ENCODE measurements at regions not wholly inside any gene's neighbourhood (a gene's known extent, or its start where the extent isn't known, plus 50 kb on each side); places are given as distances from the start of the nearest gene placed in this dataset.
"Not testable (repeated sequence)": the region's sequence is repeated elsewhere in the genome, so short reads cannot be mapped to it uniquely, and the experiment has no call there.

DNA sequence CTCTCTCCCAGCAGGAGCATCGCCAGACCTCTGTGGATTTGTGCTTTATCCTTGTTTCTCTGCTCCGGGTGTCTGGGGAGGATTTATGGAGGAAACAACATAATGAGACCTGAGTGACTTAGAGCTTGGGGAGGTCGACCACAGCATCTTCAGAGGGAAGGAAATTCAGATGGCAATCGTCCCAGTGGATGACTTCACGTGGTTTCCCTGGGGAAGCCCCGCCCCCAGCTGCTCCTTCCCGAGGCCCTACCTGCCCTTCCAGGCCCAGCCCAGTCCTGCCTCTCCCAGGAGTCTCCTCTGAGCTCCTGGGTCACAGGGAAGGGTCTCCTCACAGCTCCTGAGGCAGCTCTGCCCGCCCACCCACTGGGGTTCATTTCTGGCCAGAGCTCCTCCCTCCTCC lies 430.3 kb upstream of the SULF2 start:
- Mint-ChIP-seq H3K36me3 (ENCODE audit: insufficient read depth) (no peaks in the 10 kb centered on the region), H3K4me3 (no peak overlapping the region), H3K4me1 (ENCODE audit: low read depth) (no peaks in the 10 kb centered on the region), H3K9me3 (no peaks in the 10 kb centered on the region), H3K27me3 (ENCODE audit: low read depth) (peaks cover 4% of the 10 kb centered on the region)
- no peak for ATAC-seq
- DNase-seq = no peak

DNA sequence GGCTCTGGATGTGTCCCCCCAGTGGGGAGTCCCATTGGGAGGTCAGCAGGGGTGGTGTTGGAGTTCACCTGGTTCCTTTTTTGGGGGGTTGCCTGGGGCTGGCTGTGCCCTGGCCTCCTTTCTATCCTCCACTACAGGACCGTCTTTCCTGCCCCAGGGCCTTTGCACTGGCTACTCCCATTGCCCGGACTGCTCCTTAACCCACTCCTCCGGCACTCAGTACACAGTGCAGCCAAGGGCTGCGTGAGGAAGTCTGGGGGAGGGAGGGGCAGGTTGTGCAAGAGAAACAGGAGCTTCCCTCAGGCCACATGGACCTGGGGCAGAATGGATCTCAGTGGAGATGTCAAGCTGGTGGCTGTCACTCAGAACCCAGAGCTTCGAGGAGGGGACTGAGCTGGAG lies 429.3 kb upstream of the SULF2 start:
- Mint-ChIP-seq H3K4me3 (no peak overlapping the region), H3K27me3 (ENCODE audit: low read depth) (peaks cover 4% of the 10 kb centered on the region), H3K9me3 (no peaks in the 10 kb centered on the region), H3K4me1 (ENCODE audit: low read depth) (no peaks in the 10 kb centered on the region), H3K36me3 (ENCODE audit: insufficient read depth) (no peaks in the 10 kb centered on the region)
- DNase-seq (no peak), ATAC-seq (no peak)

DNA sequence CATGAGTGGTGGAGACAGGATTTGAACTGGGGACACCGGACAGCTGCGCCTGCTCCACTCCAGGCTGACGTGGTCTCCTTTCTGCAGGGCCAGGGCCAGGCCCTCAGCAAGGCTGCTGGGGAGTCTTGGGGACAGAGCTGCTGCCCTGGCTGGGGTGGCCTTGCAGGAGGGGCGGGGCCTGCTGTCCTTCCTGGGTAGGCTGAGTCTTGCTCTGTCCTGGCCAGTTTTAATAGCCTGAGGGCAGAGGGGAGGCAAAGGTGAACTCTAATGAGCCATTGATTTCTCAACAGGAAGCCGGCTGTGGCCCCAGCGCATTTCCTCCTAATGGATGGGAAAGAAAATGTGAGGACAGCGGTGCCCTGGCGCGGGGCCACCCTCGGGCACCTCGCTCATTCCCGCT lies 428.4 kb upstream of the SULF2 start:
- H3K27me3 Mint-ChIP-seq (ENCODE audit: low read depth); H3K4me3 Mint-ChIP-seq; H3K36me3 Mint-ChIP-seq (ENCODE audit: insufficient read depth); ATAC-seq; H3K4me1 Mint-ChIP-seq (ENCODE audit: low read depth); H3K9me3 Mint-ChIP-seq; DNase-seq: not testable (repeated sequence)

DNA sequence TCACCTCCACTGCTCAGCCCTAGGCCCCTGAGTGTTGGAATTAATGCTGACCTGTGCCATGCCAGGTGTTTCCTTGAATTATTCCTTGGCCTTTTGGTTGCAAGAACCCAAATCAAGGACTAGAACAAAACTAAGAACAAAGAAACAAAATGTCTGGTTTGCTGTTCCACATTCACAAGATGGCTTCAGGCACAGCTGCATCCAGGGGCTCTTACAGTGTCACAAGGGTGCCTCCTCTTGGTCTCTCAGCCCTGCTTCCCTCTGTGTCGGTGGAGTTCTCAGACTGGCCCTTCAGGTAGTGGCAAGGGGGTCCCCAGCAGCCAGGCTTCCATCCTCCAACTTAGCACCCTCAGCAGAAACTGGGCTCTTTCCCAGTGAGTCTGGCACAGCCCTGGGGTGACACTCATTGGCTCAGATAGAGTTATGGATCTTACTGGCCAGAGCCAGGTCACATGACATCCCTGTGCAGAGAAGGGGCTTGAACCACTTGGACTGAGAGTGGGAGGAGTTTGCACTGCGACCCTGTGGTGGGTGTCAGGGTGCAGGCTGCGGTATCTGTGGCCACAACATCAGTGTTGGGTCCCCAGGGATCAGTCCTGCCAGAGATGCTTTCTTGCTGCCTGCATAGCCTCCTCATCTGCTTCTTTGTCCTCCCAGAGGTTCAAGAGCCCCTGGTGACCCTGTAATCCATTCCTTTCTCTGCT lies 427.7 kb upstream of the SULF2 start:
- H3K36me3 Mint-ChIP-seq (ENCODE audit: insufficient read depth) = no peaks in the 10 kb centered on the region
- no peak overlapping the region for H3K4me3 Mint-ChIP-seq
- H3K9me3 Mint-ChIP-seq = no peaks in the 10 kb centered on the region
- peaks cover 2% of the 10 kb centered on the region for H3K27me3 Mint-ChIP-seq (ENCODE audit: low read depth)
- DNase-seq = no peak
- no peaks in the 10 kb centered on the region for H3K4me1 Mint-ChIP-seq (ENCODE audit: low read depth)
- no peak for ATAC-seq

DNA sequence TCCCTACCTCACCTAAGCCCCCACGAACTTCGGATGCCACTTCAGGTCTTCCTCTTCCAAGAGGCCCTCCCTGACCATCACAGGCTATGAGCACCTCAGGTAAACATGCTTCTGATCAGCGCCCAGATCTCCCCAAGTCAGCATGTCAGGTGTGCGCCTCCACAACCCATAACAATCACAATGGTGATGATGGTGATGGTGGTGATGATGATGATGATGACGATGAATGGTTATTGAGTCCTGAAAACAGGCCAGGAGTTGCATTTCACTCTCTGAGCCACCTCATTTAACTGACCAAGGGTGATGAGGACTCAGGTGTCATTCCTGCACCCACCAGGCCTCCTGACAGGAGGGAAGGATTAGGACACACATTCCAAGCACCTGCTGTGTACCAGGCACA lies 426.6 kb upstream of the SULF2 start:
- H3K4me3 Mint-ChIP-seq = no peak overlapping the region
- ATAC-seq (no peak), DNase-seq (no peak)
- H3K27me3 Mint-ChIP-seq (ENCODE audit: low read depth) = peaks cover 5% of the 10 kb centered on the region
- no peaks in the 10 kb centered on the region for H3K4me1 Mint-ChIP-seq (ENCODE audit: low read depth)
- H3K36me3 Mint-ChIP-seq (ENCODE audit: insufficient read depth) = no peaks in the 10 kb centered on the region
- H3K9me3 Mint-ChIP-seq = no peaks in the 10 kb centered on the region

DNA sequence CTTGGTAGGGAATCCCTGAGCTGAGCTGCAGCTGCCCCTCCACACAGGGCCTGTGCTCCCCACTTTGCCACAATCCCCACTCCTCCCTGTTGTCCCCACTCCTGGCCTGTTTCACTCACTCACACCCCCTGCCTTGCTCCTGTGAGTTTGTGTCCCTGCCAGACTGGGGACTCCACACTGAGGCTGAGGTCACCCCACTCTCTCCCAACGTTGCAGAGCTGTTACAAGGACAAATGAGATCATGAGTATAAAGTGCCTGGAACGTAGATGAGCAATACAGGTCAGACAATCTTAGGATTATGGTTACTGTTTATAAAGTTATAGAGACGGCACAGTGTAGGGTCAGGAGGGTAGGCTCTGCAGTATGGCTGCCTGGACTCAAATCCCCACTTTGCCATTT lies 426.0 kb upstream of the SULF2 start:
- H3K4me1 Mint-ChIP-seq (ENCODE audit: low read depth) = no peaks in the 10 kb centered on the region
- no peaks in the 10 kb centered on the region for H3K36me3 Mint-ChIP-seq (ENCODE audit: insufficient read depth)
- no peak overlapping the region for H3K4me3 Mint-ChIP-seq
- no peak for DNase-seq
- no peak for ATAC-seq
- H3K27me3 Mint-ChIP-seq (ENCODE audit: low read depth) = peaks cover 5% of the 10 kb centered on the region
- H3K9me3 Mint-ChIP-seq = no peaks in the 10 kb centered on the region

DNA sequence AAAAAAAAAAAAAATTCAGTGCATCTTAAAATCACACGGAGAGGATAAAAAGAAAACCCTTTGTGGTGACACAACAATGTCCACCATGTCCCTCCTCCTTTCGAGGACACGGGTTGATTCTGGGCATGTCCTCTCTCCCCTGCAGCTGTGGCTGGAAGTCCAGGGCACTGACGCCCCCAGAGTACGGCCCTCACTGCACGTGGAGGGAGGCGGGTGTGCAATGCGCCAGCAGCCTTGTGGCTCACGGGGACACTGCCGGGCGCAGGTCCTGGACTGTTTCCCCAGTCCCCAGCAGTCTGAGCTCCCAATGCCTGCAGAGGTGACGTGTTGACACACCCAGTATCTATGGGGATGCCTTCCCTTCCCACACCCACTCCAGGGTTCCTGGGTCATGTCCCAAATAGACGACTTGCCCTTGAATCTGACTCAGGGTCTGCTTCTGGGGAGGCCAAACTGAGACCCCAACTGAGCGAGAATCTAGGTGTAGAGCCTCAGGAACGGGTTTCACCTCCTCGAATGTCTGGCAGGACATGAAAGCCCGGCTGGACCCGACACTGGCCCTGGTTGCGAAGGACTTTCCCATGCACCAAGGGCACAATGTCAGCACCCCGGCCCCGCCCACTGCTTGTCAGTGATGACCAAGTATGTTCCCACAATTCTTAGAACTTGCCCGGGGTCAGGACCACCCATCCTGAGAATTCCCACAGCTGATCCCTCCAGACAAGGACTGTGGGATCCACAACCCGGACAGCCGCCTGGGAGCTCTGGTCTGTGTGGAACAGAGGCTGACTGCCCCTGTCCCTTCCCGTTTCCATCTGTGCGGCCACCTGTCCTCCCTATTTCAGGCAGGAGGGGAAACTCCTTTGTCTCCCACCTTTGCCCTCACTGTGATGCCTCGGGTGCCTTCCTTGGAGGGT lies 425.1 kb upstream of the SULF2 start:
- Mint-ChIP-seq H3K4me1 (ENCODE audit: low read depth) (no peaks in the 10 kb centered on the region), H3K9me3 (no peaks in the 10 kb centered on the region)

DNA sequence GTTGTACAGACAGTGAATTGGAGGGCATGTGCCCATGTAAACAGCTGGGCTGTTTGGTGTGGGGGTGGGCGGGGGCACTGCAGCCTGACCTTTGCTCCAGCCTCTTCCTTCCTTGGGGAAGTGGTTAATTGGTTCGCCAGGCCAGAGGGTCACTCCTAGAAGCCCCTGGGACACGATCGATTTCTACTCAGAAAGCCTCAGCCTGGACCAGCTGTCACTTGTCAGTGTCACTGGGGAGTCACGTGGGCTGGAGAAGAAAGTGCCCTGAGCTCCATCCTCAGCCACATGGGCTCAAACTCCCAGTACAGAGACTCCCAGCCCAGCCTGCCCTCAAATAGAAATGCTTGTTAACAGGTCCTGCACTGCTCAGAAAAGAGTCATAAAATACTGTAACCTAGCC lies 423.8 kb upstream of the SULF2 start:
- no peaks in the 10 kb centered on the region for H3K4me1 Mint-ChIP-seq (ENCODE audit: low read depth)
- no peaks in the 10 kb centered on the region for H3K9me3 Mint-ChIP-seq
- H3K36me3 Mint-ChIP-seq (ENCODE audit: insufficient read depth) = no peaks in the 10 kb centered on the region
- ATAC-seq (no peak), DNase-seq (no peak)
- H3K4me3 Mint-ChIP-seq = no peak overlapping the region
- peaks cover 6% of the 10 kb centered on the region for H3K27me3 Mint-ChIP-seq (ENCODE audit: low read depth)

More for the DNA sequence above, 425.1 kb upstream of the SULF2 start:
- H3K27me3 Mint-ChIP-seq (ENCODE audit: low read depth) = peaks cover 5% of the 10 kb centered on the region
- DNase-seq (no peak), ATAC-seq (no peak)
- no peak overlapping the region for H3K4me3 Mint-ChIP-seq
- no peaks in the 10 kb centered on the region for H3K36me3 Mint-ChIP-seq (ENCODE audit: insufficient read depth)

DNA sequence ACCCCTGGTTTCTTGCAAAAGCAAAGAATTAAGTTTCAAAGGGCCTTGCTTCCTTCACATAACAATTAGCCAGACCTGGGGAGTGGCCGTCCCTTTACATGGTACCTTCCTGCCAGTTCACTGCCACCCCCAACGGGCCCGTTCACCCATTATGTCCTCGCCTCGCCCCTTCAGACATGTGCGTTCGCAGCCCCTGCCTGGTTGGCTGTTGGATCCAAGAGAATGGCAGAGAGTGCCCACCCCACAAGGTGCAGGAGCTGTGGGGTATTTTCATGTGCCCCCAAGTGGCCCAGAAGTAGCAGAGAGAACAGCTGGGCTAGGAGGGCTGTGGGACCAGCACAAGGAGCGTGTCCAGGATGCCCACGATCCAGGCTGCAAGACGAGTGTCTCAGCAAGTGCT lies 422.9 kb upstream of the SULF2 start:
- ATAC-seq = no peak
- no peaks in the 10 kb centered on the region for H3K4me1 Mint-ChIP-seq (ENCODE audit: low read depth)

DNA sequence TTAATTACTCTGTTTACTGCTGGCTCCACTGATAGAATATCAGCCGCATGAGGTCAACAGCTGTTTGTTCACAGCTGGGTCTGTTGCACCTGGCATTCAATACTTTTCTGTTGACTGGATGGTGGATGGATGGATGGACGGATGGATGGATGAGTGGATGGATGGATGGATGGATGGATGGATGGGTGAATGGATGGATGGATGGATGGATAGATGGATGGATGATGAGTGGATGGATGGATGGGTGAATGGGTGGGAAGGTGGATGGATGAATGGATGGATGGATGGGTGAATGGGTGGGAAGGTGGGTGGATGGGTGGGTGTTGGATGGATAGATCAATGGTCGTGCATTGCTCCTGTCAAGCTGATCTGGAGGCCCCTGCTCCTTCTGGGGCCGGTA lies 422.2 kb upstream of the SULF2 start:
- Mint-ChIP-seq H3K9me3 (no peaks in the 10 kb centered on the region), H3K4me3 (no peak overlapping the region), H3K36me3 (ENCODE audit: insufficient read depth) (no peaks in the 10 kb centered on the region)

More for the DNA sequence above, 422.9 kb upstream of the SULF2 start:
- Mint-ChIP-seq H3K4me3 (no peak overlapping the region), H3K27me3 (ENCODE audit: low read depth) (peaks cover 8% of the 10 kb centered on the region), H3K9me3 (no peaks in the 10 kb centered on the region), H3K36me3 (ENCODE audit: insufficient read depth) (no peaks in the 10 kb centered on the region)
- DNase-seq = no peak

DNA sequence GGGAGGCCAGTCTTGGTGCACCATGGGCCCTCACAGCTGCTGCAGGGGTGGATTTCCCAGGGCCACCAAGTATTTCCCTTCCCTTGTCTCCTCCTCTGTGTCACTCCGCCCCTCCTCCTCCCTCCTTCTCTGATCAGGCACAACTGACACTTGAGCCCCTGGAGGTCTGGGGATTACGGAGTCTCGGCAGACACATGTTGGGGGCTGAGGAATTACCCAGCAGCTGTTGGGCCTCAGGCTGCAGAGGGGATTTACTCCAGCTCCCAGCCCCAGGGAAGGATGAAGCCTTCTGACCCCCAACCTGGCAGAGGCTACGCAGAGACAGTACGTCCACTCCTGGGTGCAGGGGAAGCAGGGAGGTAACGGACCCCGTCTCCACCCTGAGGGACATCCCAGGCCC lies 420.5 kb upstream of the SULF2 start:
- Mint-ChIP-seq H3K27me3 (ENCODE audit: low read depth) (peaks cover 6% of the 10 kb centered on the region), H3K9me3 (no peaks in the 10 kb centered on the region), H3K4me1 (ENCODE audit: low read depth) (no peaks in the 10 kb centered on the region), H3K36me3 (ENCODE audit: insufficient read depth) (no peaks in the 10 kb centered on the region), H3K4me3 (no peak overlapping the region)
- ATAC-seq = no peak
- no peak for DNase-seq

More for the DNA sequence above, 422.2 kb upstream of the SULF2 start:
- DNase-seq (no peak), ATAC-seq (no peak)
- Mint-ChIP-seq H3K4me1 (ENCODE audit: low read depth) (no peaks in the 10 kb centered on the region), H3K27me3 (ENCODE audit: low read depth) (peaks cover 6% of the 10 kb centered on the region)

DNA sequence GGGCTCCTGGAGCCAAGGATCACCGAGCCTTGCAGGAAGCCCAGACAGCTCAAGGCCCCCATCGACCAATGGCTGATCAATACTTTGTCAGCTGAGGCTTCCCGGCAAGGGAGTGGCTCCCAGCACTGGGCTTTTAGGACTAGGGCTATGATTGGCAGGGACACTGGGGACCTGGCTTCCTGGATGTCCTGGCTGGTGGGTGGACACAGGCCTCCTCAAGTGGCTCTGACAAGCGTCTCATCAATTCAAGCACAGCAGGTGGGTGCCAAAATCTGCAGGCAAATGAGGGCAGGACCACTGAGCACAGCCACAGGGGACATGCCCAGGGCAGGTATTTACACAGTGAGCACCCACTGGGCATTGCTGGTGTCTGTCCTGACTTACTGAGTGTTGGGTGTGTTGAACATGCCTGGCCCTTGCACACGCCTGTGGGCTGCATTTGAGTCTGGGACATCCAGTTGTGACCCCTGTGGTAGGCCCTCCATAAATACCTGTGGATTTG lies 420.1 kb upstream of the SULF2 start:
- no peak overlapping the region for H3K4me3 Mint-ChIP-seq
- no peaks in the 10 kb centered on the region for H3K9me3 Mint-ChIP-seq
- no peaks in the 10 kb centered on the region for H3K4me1 Mint-ChIP-seq (ENCODE audit: low read depth)
- H3K36me3 Mint-ChIP-seq (ENCODE audit: insufficient read depth) = no peaks in the 10 kb centered on the region
- no peak for ATAC-seq
- peaks cover 6% of the 10 kb centered on the region for H3K27me3 Mint-ChIP-seq (ENCODE audit: low read depth)
- no peak for DNase-seq

DNA sequence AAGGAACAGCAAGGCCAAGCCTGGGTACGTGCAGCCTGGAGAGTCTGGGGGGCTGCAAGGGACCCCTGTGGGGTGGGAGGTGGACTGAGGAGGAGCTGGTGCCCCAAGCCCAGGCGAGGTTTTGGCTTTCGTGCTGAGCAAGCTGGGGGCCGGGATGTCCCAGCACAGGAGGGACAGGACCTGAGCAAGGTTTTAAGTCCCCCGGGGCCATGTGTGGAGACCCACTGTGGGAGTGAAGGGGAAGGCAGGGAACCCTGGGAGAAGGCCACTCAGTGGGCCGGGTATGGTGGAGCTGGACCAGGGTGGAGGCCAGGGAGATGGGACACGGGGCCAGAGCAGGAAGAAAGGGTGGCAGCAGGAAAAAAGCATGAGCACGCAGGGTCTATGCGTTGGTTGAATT lies 419.2 kb upstream of the SULF2 start:
- no peaks in the 10 kb centered on the region for H3K4me1 Mint-ChIP-seq (ENCODE audit: low read depth)
- no peaks in the 10 kb centered on the region for H3K36me3 Mint-ChIP-seq (ENCODE audit: insufficient read depth)
- no peaks in the 10 kb centered on the region for H3K9me3 Mint-ChIP-seq
- H3K4me3 Mint-ChIP-seq = no peak overlapping the region
- H3K27me3 Mint-ChIP-seq (ENCODE audit: low read depth) = peaks cover 6% of the 10 kb centered on the region
- no peak for DNase-seq
- no peak for ATAC-seq

DNA sequence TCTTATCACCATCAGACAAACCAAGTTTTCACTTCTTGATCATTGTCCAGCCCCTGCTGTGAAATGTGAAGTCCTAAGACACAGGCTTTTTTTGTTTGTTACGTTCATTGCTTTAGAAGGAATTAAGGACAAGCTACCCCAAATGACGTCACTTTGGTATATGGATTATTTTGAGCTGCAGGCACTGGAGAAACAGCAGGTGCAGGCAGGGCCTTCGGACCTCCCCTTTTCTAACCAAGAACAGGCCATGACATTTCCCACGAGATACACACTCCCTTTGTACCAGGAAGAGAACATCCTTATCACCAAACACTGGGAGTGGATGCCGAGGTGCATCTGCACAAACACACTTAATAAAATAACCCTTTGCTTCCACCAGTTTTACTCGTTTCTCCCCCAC lies 418.0 kb upstream of the SULF2 start:
- Mint-ChIP-seq H3K27me3 (ENCODE audit: low read depth) (peaks cover 6% of the 10 kb centered on the region), H3K4me1 (ENCODE audit: low read depth) (no peaks in the 10 kb centered on the region), H3K36me3 (ENCODE audit: insufficient read depth) (no peaks in the 10 kb centered on the region), H3K9me3 (no peaks in the 10 kb centered on the region), H3K4me3 (no peak overlapping the region)
- DNase-seq (no peak), ATAC-seq (no peak)
